Mesendoderm (in vitro differentiated cells): ENCODE measurements at regions not wholly inside any gene's neighbourhood (a gene's known extent, or its start where the extent isn't known, plus 50 kb on each side); places are given as distances from the start of the nearest gene placed in this dataset.
"Not testable (repeated sequence)": the region's sequence is repeated elsewhere in the genome, so short reads cannot be mapped to it uniquely, and the experiment has no call there.

Experiments used
- DNase-seq: peaks from one replicate; pipeline ENCODE4 v3.0.0; 2013
- H2AK5ac ChIP-seq: 2 replicates; pipeline ENCODE4 v1.6.1; 2013; ENCODE audit warnings: low read length, inconsistent platforms
- H2BK120ac ChIP-seq: 2 replicates; pipeline ENCODE4 v1.6.1; 2013; ENCODE audit warnings: low read depth, mild to moderate bottlenecking, low read length, moderate library complexity, mixed read lengths
- H2BK15ac ChIP-seq: replicated peaks from 2 replicates; pipeline ENCODE4 v1.6.1; 2013; ENCODE audit warnings: low read depth, mild to moderate bottlenecking, moderate library complexity
- H2BK5ac ChIP-seq: 2 replicates; pipeline ENCODE4 v1.6.1; 2013; ENCODE audit warnings: low read length, inconsistent platforms
- H3K18ac ChIP-seq: 2 replicates; pipeline ENCODE4 v1.6.1; 2013; ENCODE audit warnings: mild to moderate bottlenecking, low read length, mixed read lengths
- H3K23ac ChIP-seq: one replicate; pipeline ENCODE4 v1.6.1; 2013; ENCODE audit warnings: low read length
- H3K27ac ChIP-seq: 2 replicates; pipeline ENCODE4 v1.5.1; 2013; ENCODE audit warnings: low read depth, mild to moderate bottlenecking, inconsistent platforms, low read length, moderate library complexity
- H3K27me3 ChIP-seq: 2 replicates; pipeline ENCODE4 v1.6.1; 2013; ENCODE audit warnings: low read length, control low read depth, mild to moderate bottlenecking, inconsistent platforms; ENCODE audit not compliant: insufficient read depth, poor library complexity
- H3K36me3 ChIP-seq: 2 replicates; pipeline ENCODE4 v1.6.1; 2013; ENCODE audit warnings: low read length, inconsistent platforms; ENCODE audit not compliant: control insufficient read depth, insufficient read depth
- H3K4ac ChIP-seq: one replicate; pipeline ENCODE4 v1.6.1; 2013; ENCODE audit warnings: low read depth, mild to moderate bottlenecking, low read length, moderate library complexity
- H3K4me1 ChIP-seq: 2 replicates; pipeline ENCODE4 v1.6.1; 2013; ENCODE audit warnings: low read depth, low read length, inconsistent platforms; ENCODE audit not compliant: control insufficient read depth
- H3K4me2 ChIP-seq: 2 replicates; pipeline ENCODE4 v1.6.1; 2013; ENCODE audit warnings: low read length
- H3K4me3 ChIP-seq: 2 replicates; pipeline ENCODE4 v1.5.1; 2013; ENCODE audit warnings: mild to moderate bottlenecking, low read length
- H3K56ac ChIP-seq: one replicate; pipeline ENCODE4 v1.6.1; 2013; ENCODE audit warnings: low read length
- H3K79me1 ChIP-seq: 2 replicates; pipeline ENCODE4 v1.6.1; 2013; ENCODE audit warnings: low read length, inconsistent platforms
- H3K79me2 ChIP-seq: 2 replicates; pipeline ENCODE4 v1.6.1; 2013; ENCODE audit warnings: mild to moderate bottlenecking, low read length; ENCODE audit not compliant: control insufficient read depth, insufficient read depth
- H3K9ac ChIP-seq: 2 replicates; pipeline ENCODE4 v1.6.1; 2013; ENCODE audit warnings: low read length, inconsistent platforms
- H4K5ac ChIP-seq: one replicate; pipeline ENCODE4 v1.6.1; 2013; ENCODE audit warnings: low read length
- H4K8ac ChIP-seq: one replicate; pipeline ENCODE4 v1.6.1; 2013; ENCODE audit warnings: low read depth, mild to moderate bottlenecking, control low read depth, low read length, moderate library complexity
- WGBS: extraction: QIAGEN DNeasy Blood & Tissue Kit; methylation state at CpG from one replicate; pipeline ENCODE4 v1.1.7; 2013; ENCODE audit warnings: low lambda C conversion rate, missing lambda C conversion rate; ENCODE audit not compliant: insufficient coverage; ENCODE audit errors: extremely low coverage; 5-methylcytosine and 5-hydroxymethylcytosine counted together

- Histone ChIP-seq H3K18ac (no peak overlapping the region), H3K4me2 (no peak overlapping the region), H2BK15ac (no peak overlapping the region), H3K79me2 (no peaks in the 10 kb centered on the region), H3K4me3 (no peak overlapping the region), H3K23ac (no peak overlapping the region), H3K9ac (no peak overlapping the region), H2BK120ac (no peak overlapping the region), H4K5ac (no peak overlapping the region), H3K36me3 (no peaks in the 10 kb centered on the region), H3K27ac (no peak overlapping the region), H3K27me3 (no peaks in the 10 kb centered on the region), H3K56ac (no peak overlapping the region), H2BK5ac (no peak overlapping the region), H4K8ac (no peak overlapping the region), H3K4me1 (no peaks in the 10 kb centered on the region), H3K4ac (no peak overlapping the region), H2AK5ac (no peak overlapping the region), H3K79me1 (no peaks in the 10 kb centered on the region)
- DNase-seq: no peak
Measured at GRCh38 chr17:53219821-53220220, 602.9 kb upstream of the KIF2B start.

GRCh38 chr17:53218723-53219122 lies 604.0 kb upstream of the KIF2B start:
- no peaks in the 10 kb centered on the region for H3K79me2 ChIP-seq
- no peak overlapping the region for H4K5ac ChIP-seq
- WGBS: no CpG with 5 or more reads among the region's 2 CpGs
- H3K27ac ChIP-seq: no peak overlapping the region
- no peak overlapping the region for H2BK15ac ChIP-seq
- H3K36me3 ChIP-seq: no peaks in the 10 kb centered on the region
- H3K27me3 ChIP-seq: no peaks in the 10 kb centered on the region
- no peak overlapping the region for H2BK120ac ChIP-seq
- no peak overlapping the region for H3K18ac ChIP-seq
- H3K79me1 ChIP-seq: no peaks in the 10 kb centered on the region
- H2AK5ac ChIP-seq: no peak overlapping the region
- H2BK5ac ChIP-seq: no peak overlapping the region
- H4K8ac ChIP-seq: no peak overlapping the region
- DNase-seq: no peak
- H3K4ac ChIP-seq: no peak overlapping the region
- H3K9ac ChIP-seq: no peak overlapping the region
- H3K4me3 ChIP-seq: no peak overlapping the region
- H3K23ac ChIP-seq: no peak overlapping the region
- no peak overlapping the region for H3K4me2 ChIP-seq
- H3K4me1 ChIP-seq: no peaks in the 10 kb centered on the region
- no peak overlapping the region for H3K56ac ChIP-seq

- H3K56ac ChIP-seq: no peak overlapping the region
- H3K9ac ChIP-seq: no peak overlapping the region
- no peaks in the 10 kb centered on the region for H3K4me1 ChIP-seq
- no peak overlapping the region for H3K4ac ChIP-seq
- H3K23ac ChIP-seq: no peak overlapping the region
- H3K4me2 ChIP-seq: no peak overlapping the region
- no peaks in the 10 kb centered on the region for H3K79me1 ChIP-seq
- no peak overlapping the region for H4K5ac ChIP-seq
- H2AK5ac ChIP-seq: no peak overlapping the region
- H3K18ac ChIP-seq: no peak overlapping the region
- H3K27ac ChIP-seq: no peak overlapping the region
- H3K4me3 ChIP-seq: no peak overlapping the region
- WGBS: no CpG with 5 or more reads among the region's 3 CpGs
- no peak overlapping the region for H2BK15ac ChIP-seq
- no peaks in the 10 kb centered on the region for H3K27me3 ChIP-seq
- H4K8ac ChIP-seq: no peak overlapping the region
- no peaks in the 10 kb centered on the region for H3K79me2 ChIP-seq
- DNase-seq: no peak
- H3K36me3 ChIP-seq: no peaks in the 10 kb centered on the region
- no peak overlapping the region for H2BK5ac ChIP-seq
- no peak overlapping the region for H2BK120ac ChIP-seq
Measured at GRCh38 chr17:53217311-53217710, 605.4 kb upstream of the KIF2B start.

GRCh38 chr17:53208935-53209334 lies 613.8 kb upstream of the KIF2B start:
- H2BK120ac ChIP-seq, H3K36me3 ChIP-seq, H3K9ac ChIP-seq, H2AK5ac ChIP-seq, H3K4me1 ChIP-seq, H4K8ac ChIP-seq, H2BK5ac ChIP-seq, H3K18ac ChIP-seq, H3K23ac ChIP-seq, H3K79me1 ChIP-seq, H3K79me2 ChIP-seq, H3K4me2 ChIP-seq, H4K5ac ChIP-seq, H3K27ac ChIP-seq, H3K56ac ChIP-seq, DNase-seq, H2BK15ac ChIP-seq, H3K4me3 ChIP-seq, H3K27me3 ChIP-seq, H3K4ac ChIP-seq: not testable (repeated sequence)
- no CpG with 5 or more reads among the region's 1 CpG for WGBS

GRCh38 chr17:53193044-53193443 lies 629.7 kb upstream of the KIF2B start:
- Histone ChIP-seq H3K27me3 (no peaks in the 10 kb centered on the region), H3K4me3 (no peak overlapping the region), H2BK15ac (no peak overlapping the region), H3K79me2 (no peaks in the 10 kb centered on the region), H3K36me3 (no peaks in the 10 kb centered on the region), H2AK5ac (no peak overlapping the region), H3K4me1 (no peaks in the 10 kb centered on the region), H2BK5ac (no peak overlapping the region), H3K56ac (no peak overlapping the region), H3K79me1 (no peaks in the 10 kb centered on the region), H3K18ac (no peak overlapping the region), H4K8ac (no peak overlapping the region), H2BK120ac (no peak overlapping the region), H3K9ac (no peak overlapping the region), H3K4me2 (no peak overlapping the region), H3K27ac (no peak overlapping the region), H3K4ac (no peak overlapping the region), H3K23ac (no peak overlapping the region), H4K5ac (no peak overlapping the region)
- DNase-seq: no peak
- no CpG with 5 or more reads among the region's 1 CpG for WGBS

- no peak for DNase-seq
- H3K4me3 ChIP-seq: no peak overlapping the region
Measured at GRCh38 chr17:53191878-53192277, 630.8 kb upstream of the KIF2B start.

More at GRCh38 chr17:53191878-53192277, 630.8 kb upstream of the KIF2B start:
- Histone ChIP-seq H3K4me2 (no peak overlapping the region), H4K8ac (no peak overlapping the region), H3K4ac (no peak overlapping the region), H3K36me3 (no peaks in the 10 kb centered on the region), H3K4me1 (no peaks in the 10 kb centered on the region), H3K79me2 (no peaks in the 10 kb centered on the region), H3K56ac (no peak overlapping the region), H3K9ac (no peak overlapping the region), H3K79me1 (no peaks in the 10 kb centered on the region), H2BK5ac (no peak overlapping the region), H2BK120ac (no peak overlapping the region), H2AK5ac (no peak overlapping the region), H3K18ac (no peak overlapping the region), H2BK15ac (no peak overlapping the region), H4K5ac (no peak overlapping the region), H3K27ac (no peak overlapping the region), H3K27me3 (no peaks in the 10 kb centered on the region), H3K23ac (no peak overlapping the region)
